ENCODE measurements at regions not wholly inside any gene's neighbourhood (a gene's known extent, or its start where the extent isn't known, plus 50 kb on each side); places are given as distances from the start of the nearest gene placed in this dataset.

GRCh38 chr18:46385124-46385523, 271.9 kb downstream of the LOXHD1 start:
- DNase-seq (ENCODE audit: low read depth), result no peak

- DNase-seq (ENCODE audit: low read depth), result no peak
Measured at GRCh38 chr18:46386788-46387187, 270.2 kb downstream of the LOXHD1 start.

DNA sequence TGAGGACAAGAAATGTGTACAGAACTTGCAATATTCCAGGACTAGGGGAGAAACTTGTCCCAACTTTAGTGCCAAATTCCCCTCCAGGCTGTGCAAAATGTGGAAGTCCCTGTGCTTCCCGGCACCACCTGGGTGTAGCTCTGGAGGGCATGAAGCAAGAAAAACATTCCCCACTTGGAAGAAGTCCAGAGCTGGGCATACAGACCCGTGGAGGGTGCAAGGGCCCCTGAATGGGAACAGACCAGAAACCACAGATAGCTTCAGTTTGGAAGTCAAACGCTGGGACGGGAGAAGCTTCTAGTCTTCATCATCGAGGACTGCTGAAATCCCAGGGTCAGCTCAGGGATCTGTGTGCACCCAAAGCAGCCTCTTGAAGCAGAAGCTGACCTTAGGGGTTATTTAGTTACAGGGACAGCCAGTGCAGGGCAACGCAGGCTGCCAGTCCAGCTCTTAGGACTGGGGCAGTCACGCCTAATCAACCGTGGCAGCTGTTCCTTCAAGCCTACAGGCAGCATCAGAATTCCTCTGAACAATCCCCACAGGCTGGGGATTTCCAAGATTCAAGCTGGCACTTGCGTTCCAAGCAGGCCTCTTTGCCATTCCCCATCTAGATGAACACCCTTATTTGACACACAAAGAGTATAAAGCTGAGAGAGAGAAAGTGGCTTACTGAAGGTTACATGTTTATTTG, 269.4 kb downstream of the LOXHD1 start:
- no peak for DNase-seq (ENCODE audit: low read depth)

GRCh38 chr18:46388286-46388685, 268.7 kb downstream of the LOXHD1 start:
- no peak for DNase-seq (ENCODE audit: low read depth)

DNA sequence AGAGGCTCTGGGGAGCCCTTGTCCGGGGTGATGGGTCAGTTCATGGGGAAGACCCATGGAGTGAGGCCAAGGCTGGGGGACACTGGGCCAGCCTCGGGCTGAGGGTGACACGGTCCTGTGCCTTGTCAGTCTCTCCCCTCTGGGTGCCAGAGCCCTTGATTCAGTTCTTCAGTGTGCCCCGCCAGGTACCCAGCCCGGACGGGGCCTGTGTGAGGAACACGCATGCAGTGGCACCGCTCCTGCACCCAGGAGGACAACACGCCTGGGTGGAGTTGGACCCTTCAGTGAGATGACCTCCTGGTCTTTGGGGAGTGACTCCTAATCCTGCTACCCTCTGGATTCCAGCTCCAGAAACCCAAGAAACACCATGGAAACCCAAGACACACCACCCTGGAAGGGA, 264.4 kb downstream of the LOXHD1 start:
- DNase-seq (ENCODE audit: low read depth), result no peak

GRCh38 chr18:46393230-46393629, 263.8 kb downstream of the LOXHD1 start:
- DNase-seq (ENCODE audit: low read depth), result no peak

GRCh38 chr18:46393961-46394360, 263.1 kb downstream of the LOXHD1 start:
- DNase-seq (ENCODE audit: low read depth), result no peak

DNA sequence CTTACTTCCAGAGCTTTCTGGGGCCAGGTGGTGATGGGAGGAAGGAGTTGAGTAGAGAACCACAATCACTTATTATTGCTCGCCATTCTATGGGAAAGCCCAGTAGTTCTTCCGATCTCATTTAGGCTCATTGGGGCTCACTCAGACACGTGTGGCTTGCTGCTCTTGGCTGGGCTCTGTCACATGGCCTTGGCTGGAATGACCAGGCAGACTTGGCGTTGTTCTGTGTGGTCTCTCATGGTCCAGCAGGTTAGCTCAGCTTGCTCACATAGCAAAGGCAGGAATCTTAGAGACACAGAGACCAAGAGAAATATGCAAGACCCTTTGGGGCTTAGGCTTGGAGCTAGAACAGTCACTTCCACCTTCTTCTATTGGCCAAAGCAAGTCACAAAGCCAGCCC, 261.2 kb downstream of the LOXHD1 start:
- no peak for DNase-seq (ENCODE audit: low read depth)

DNA sequence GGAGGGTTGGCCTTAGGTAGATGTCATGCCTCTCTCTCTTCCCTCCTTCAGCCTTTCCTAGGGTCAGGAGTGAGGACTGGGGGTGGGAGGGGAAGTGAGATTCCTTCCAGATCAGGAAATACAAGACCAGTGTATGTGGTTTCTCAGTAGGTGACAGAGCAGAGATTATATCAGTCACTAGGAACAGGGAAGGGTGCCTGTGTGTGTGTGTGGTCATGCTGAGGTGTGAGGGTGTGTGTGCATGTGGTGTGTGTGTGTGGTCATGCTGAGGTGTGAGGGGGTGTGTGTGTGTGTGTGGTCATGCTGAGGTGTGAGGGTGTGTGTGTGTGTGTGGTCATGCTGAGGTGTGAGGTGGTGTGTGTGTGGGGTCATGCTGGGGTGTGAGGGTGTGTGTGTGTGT, 259.8 kb downstream of the LOXHD1 start:
- DNase-seq (ENCODE audit: low read depth), result no peak

DNA sequence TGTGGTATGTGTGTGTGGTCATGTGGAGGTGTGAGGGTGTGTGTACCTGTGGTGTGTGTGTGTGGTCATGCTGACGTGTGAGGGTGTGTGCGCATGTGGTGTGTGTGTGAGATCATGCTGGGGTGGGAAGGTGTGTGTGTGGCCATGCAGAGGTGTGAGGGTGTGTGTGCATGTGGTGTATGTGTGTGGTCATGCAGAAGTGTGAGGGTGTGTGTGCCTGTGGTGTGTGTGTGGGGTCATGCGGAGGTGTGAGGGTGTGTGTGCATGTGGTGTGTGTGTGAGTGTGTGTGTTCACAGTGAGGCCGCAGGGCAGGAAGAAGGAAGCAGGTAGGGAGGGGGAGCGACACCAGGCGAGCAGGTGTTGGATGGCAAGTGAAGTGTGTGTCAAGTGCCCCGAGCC, 259.0 kb downstream of the LOXHD1 start:
- no peak for DNase-seq (ENCODE audit: low read depth)

DNA sequence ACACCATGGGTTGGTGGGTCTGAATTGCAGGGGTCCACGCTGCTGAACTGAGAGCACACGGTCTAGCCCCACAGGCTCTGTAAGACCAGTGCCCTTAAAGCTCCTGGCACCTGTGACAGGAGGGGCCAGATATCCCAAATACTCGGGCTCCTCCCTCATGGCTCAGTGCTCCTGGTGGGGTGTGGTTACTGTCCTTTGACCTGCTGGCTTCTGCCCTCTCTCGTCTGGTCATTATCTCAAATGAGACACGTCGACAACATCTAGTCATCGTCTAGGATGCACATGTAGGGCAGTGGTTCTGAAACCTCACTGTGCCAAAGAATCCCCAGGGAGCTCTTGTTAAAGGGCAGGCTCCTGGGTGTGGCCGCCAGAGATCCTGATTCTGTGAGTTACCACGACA, 258.4 kb downstream of the LOXHD1 start:
- DNase-seq (ENCODE audit: low read depth), result no peak

DNA sequence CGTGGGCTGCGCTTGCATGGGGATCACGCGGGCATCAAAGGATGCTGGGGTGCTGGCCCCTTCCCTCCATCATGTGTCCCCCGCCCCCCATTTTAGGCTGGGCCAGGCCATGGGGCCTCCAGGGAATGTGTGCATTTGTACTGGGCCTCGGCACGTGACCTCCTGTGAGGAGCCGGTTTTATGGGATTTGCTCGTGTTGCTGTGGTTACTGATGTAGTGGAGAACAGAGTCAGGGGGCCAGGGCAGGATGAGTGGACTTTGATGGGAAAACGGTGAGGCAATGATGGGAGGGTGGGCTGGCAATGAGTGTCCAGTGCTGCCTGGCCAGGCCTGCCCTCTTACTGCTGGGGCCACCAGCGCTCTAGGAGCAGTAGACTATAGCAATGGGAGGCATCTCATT, 257.7 kb downstream of the LOXHD1 start:
- no peak for DNase-seq (ENCODE audit: low read depth)

DNA sequence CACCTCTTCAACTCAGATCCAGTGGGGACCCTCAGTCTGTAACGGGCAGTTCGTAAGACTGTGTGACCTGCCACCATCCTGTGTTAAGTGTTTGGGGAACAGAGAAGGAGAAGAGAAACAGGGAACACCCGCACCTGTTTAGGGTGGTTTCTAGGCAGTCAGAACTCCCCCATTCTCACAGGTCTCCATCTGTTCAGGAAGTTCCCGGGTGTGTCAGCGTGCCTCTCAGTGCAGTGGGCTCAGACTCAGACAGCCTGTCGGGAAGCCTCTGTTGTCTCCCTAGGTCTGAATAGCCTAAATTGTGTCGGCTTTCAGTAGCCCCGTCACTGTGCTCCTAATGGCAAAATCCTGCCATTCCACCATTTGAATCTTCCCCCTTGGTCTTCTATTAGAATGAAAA, 256.6 kb downstream of the LOXHD1 start:
- DNase-seq (ENCODE audit: low read depth), result no peak

DNA sequence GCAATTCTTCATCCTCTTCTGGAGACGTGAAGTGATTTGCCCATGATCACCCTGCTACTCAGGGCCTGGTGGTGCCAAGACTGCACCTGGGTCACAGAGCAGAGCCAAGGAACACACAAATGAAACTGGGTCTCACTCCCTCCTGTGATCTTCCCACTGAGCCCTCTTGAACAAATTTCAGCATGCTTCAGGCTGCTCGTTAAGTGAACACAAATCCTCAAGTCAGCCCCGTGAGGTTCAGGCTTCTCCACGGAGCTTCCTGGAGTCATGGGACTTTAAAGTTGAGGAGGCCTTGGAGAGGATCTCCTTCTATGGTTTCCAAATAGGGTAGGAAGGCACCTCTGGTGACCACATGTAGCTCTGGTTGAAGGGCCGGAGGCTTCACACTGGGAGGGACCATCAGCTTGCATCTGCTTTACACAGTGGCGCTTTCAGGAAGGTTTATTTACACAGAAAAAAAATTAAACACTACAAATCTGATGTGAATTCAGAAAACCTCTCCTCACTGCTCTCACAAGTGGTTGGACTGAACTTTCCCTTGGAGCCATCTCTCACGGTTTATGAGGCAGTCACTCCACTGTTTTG, 255.4 kb downstream of the LOXHD1 start:
- DNase-seq (ENCODE audit: low read depth), result no peak

- peak; percentile 34 for DNase-seq (ENCODE audit: low read depth)
Measured at GRCh38 chr18:46402396-46402795, 254.6 kb downstream of the LOXHD1 start.

DNA sequence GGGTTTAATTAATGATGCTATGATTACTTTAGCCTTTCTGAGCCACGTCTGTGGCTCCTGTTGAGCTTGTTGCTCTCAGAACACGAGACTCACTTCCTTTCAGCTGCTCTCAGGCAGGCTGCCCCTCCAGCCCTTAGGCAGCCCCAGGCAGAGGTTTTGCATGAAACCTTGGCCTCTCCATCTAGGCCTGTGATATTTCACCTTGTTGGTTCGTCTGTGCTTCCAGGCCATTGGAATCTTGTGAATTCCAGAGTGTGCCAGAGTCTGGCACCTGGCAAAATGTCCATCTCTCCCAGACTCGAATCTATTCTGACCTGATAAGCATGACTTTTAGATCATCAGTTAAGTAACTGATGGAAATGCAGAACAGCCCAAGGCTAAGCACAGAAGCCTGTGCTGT, 254.1 kb downstream of the LOXHD1 start:
- no peak for DNase-seq (ENCODE audit: low read depth)

DNA sequence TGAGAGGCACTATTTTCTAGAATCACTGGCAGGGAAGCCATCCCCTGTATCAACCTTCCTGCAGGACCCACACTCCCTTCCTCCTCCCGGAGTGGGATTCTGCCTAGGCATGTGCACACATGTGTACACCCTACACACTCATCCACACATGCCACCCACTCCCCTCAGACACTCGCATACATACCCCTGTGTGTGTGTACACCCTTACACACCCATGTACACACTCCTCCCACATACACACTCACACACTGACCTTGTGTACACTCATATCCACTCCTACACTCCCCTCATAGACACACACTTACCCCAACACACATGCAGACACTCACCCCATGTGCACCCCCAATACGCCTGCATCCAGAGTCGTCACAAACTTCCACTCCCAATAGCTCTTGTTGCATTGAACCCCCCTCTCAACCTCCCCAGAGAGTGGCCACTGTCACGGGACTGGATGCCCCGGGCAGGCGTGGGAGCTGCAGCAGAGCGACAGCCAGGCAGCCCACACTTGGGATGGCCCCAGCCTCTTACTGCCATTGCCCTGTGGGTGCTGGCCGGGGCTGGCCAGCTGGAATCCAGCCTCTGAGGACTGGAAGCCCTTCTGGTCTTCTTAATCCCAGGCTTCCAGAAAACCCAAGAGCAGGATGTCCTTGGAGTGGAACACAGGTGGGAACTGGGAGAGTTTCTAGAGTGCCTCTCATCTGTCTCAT, 251.0 kb downstream of the LOXHD1 start:
- DNase-seq (ENCODE audit: low read depth), result no peak

DNA sequence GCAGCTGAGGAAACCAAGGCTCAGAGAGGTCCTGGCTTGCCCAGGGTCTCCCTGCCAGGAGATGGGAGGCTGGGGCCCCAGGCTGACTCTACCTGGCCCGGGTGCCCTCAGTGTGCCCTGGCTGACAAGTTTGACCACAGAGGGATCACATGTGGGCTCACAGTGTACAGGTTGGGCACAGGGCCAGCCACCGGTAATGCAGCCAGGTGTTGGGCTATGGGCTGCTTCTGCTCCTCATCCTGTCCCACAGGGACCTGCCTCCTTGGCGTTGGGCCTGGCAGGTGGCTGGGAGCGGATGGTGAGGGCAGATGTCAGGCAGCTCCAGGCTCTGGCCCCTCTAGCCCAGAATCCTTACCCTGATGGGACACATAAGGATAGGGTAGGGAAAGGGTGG, 250.5 kb downstream of the LOXHD1 start:
- DNase-seq (ENCODE audit: low read depth), result no peak

DNA sequence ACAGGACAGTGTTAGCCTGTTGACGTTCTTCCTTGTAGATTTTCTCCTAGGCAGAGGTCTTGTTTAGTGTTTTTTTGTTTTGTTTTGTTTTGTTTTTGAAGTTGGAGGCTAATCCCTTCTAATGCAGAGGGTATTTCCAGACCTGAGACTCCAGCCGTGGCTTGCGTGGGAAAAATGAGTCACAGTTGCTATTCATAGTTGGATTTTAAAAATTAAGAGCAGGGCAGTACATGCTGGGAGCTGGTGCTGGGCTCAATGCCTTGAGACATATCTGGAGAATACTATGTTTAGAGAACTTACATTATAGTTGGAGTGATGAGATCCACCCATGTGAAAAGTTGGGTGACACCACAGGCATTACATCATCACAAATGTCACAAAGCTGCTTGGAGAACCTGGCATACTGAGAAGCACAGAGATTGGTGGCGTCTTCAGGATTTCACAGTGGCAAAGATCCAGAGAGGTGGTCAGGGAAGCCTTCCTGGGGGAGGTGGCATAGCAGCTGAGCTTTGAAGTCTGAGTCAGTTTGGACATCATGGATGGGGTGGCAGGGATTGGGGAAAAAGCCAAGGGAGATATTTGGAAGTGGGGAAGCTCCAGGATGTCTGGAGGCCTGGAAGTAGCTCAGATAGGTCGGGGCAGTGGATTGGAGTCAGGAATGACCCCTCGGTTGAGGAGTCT, 249.4 kb downstream of the LOXHD1 start:
- DNase-seq (ENCODE audit: low read depth), result no peak

DNA sequence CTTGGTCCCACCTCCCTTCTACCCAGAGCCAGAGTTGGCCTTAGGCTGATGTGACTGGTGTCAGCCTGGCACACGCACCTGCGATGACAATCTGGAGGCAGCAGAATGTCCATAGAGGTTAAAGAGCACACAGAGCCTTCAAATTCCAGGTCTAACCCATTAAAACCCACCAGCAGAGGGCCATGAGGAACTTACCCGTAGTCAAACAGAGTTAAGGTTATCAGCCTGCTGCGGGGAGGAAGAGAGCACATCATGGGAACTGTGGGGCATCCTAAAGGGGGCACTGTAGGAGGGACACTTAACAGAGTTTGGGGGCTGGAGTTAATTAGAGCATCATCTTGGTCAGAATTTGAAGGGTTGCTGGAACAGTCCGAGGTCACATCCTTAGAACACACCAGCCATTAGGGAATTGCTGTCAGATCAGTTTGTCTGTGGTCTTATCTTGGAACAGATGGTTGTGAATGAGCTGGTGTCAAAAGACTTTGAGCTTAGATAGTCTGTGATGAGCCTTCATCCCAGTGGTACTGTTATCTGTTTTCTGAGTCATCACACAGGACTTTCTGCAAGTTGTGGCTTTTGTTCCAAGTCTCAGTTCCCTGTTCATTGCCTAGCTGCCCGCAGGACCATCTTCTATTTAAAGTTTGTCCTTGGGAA, 248.6 kb downstream of the LOXHD1 start:
- no peak for DNase-seq (ENCODE audit: low read depth)

- no peak for DNase-seq (ENCODE audit: low read depth)
Measured at GRCh38 chr18:46411191-46411828, 245.7 kb downstream of the LOXHD1 start.

All from non-pigmented ciliary epithelial cell (primary cell).